Stimulated activated effector memory CD8-positive, alpha-beta T cell treated with anti-CD3 and anti-CD28 coated beads, Interleukin-12 subunit alpha, Interleukin-12 subunit beta, amount 100 ng/mL, for 72 hours (primary cell): ENCODE measurements at regions not wholly inside any gene's neighbourhood (a gene's known extent, or its start where the extent isn't known, plus 50 kb on each side); places are given as distances from the start of the nearest gene placed in this dataset.

Source experiments
- ATAC-seq: fragments of 150-1000 bp; cut with Tn5 transposase; 2 replicates; pipeline ENCODE4 v1.10.0; 2021
- DNase-seq, 2 donors: peaks; one replicate each; pipeline ENCODE4 v3.0.0; 2021 to 2022; ENCODE audit warnings: low spot score in 2 of 2
- H3K27ac Mint-ChIP-seq: one replicate; pipeline ENCODE4 v1.8.0; 2022; ENCODE audit warnings: mild to moderate bottlenecking, mixed read lengths
- H3K36me3 Mint-ChIP-seq: one replicate; pipeline ENCODE4 v1.8.0; 2022; ENCODE audit warnings: mild to moderate bottlenecking, mixed read lengths
- H3K4me1 Mint-ChIP-seq: one replicate; pipeline ENCODE4 v1.8.0; 2022; ENCODE audit warnings: mixed read lengths
- H3K4me3 Mint-ChIP-seq: one replicate; pipeline ENCODE4 v1.8.0; 2022; ENCODE audit warnings: mild to moderate bottlenecking, mixed read lengths
- H3K9me3 Mint-ChIP-seq: one replicate; pipeline ENCODE4 v1.8.0; 2022; ENCODE audit warnings: mixed read lengths

GRCh38 chr17:63382136-63382535 lies 64.0 kb downstream of the CYB561 start:
- no peaks in the 10 kb centered on the region for H3K36me3 Mint-ChIP-seq
- H3K27ac Mint-ChIP-seq = no peak overlapping the region
- peaks cover 7% of the 10 kb centered on the region for H3K9me3 Mint-ChIP-seq
- ATAC-seq (no peak), DNase-seq (no peak)
- H3K4me1 Mint-ChIP-seq = no peaks in the 10 kb centered on the region
- H3K4me3 Mint-ChIP-seq = no peak overlapping the region
